Stimulated activated CD4-positive, alpha-beta T cell treated with anti-CD3 and anti-CD28 coated beads, Interleukin-1b, Interleukin-23, amount 100 ng/mL, for 48 hours (primary cell): ENCODE measurements at regions not wholly inside any gene's neighbourhood (a gene's known extent, or its start where the extent isn't known, plus 50 kb on each side); places are given as distances from the start of the nearest gene placed in this dataset.

Experiments used
- DNase-seq: peaks from one replicate; pipeline ENCODE4 v3.0.0-alpha.2; 2020

DNA sequence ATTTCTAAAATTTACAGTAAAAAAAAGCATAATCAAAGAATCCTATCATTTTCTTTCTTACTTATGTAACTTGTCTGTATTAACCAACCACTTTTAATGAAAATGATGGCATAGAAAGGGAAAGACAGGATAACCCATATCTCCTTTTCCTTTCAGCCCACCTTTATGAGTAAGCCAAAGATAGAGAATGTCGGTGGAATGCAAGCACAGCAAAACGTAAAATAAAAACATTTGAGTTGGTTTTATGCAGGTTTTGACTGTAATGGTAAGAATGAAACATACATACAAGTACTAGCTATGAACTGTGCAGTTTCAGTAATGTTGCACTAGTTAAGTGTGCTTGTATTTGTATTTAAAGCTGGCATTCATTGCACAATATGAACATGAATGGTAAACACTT lies 360.3 kb downstream of the FOXG1 start:
- DNase-seq: no peak

GRCh38 chr14:29140016-29140415 lies 373.4 kb downstream of the FOXG1 start:
- no peak for DNase-seq

DNA sequence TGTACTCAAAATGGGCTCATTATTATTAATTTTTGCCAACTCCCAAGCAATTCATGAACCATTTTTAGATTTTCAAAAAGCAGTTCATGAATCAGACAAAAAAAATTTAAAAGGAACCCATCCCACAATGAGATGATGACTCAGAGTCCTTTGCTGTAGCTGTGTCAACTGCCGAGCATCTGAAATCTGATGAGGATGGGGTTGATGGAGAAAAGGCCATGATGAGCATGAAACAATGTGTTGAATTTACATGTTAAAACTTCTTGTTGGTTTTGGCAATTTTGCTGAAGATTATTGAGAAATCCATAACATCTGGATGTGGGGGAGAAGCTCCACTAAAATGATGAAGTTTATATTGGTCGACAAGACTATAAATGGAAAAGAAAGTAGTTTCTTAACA lies 378.0 kb downstream of the FOXG1 start:
- no peak for DNase-seq

- DNase-seq: no peak
Measured at GRCh38 chr14:29148221-29148620, 381.6 kb downstream of the FOXG1 start.

DNA sequence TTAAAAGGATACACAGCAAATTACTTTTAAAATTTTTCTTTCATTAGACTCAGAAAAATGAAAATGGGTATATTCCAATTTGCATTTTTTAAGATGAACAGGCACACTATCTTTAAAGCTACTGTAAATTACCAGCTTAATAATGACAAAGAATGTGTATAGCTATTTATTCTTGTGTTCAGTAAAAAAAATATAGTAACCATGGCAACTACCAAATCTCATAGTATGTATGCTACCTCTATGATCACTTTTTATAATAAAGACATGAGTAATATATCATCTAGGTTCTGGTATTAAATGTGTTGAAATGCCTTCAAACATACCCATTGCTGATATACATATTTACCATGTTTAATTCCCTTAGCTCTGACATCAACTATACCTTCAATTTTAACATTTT lies 383.2 kb downstream of the FOXG1 start:
- no peak for DNase-seq

GRCh38 chr14:29150659-29151058 lies 384.1 kb downstream of the FOXG1 start:
- DNase-seq: no peak

DNA sequence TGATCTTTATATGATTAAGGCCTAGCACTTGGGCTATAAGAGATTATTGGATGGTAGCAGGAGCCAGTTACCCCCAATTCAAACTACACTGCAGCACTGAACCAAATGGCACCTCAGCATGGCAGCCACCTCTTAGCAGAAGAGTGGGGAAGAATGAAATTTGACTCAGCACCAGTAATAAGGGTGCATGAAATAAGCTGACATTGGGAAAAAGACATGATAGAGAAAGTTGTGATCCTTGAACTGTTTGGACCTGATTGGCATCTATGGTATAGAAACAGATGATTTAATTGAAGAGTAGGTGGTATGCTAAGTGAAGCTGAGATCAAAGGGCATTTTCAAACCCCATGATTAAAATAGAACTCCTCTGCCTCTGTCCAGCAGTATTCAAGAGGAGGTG lies 389.5 kb downstream of the FOXG1 start:
- no peak for DNase-seq

GRCh38 chr14:29161593-29161992 lies 395.0 kb downstream of the FOXG1 start:
- DNase-seq: no peak

DNA sequence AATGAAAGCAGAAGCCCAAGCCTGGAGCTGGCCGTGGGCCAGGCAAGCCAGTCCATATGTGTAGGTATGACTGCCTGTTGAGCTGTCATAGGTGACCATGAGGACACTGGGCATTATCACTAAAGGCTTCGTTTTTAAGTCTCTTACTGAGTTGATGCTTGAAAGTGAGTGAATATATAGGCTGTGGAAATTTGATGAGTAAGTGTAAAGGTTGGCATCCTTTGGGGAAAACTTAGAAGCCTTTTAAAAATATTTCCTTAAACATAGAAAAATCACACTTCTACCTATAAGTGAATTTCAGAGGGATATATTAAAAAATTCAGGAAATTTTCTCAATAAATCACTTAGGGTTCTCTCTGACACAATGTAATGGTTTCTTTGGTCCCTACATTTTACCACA lies 396.5 kb downstream of the FOXG1 start:
- DNase-seq: no peak

GRCh38 chr14:29165431-29165830 lies 398.8 kb downstream of the FOXG1 start:
- no peak for DNase-seq

DNA sequence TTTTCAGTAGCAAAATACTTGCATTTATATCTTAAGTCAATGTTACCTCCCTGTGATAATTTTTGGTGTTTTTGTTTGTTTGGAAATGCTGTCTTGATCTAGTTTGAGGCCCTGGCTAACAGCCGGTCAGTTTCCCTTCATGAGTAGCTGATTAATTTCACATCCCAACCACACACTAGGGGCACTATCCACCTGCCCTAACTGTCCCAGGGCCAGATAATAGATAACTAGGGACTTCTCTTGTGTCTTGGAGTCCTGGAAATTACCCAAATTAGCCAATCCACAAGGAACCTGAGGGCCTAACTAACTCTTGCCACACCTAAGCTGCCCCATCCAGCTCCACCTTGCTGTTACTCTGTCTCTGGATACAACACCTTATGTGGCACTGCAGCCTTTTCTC lies 399.9 kb downstream of the FOXG1 start:
- no peak for DNase-seq

GRCh38 chr14:29168149-29168548 lies 401.6 kb downstream of the FOXG1 start:
- DNase-seq: no peak

DNA sequence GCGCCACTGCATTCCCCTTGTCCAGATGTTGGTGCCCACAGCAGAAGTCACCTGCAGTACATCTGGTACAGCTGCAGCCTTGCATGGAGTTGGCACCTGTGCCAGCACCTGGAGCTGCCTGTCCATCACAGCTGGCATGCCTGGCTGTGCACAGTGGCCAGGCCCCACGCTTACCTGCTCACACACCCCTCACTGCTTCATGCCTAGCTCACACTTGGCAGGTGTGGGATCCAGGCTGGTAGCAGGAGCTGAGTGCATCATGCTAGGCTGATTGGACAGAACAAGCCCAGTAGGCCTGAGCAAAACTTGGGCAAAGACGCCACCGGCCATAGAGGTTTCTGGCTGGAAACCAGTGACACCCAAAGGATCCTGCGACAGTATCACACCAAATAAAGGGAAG lies 402.8 kb downstream of the FOXG1 start:
- DNase-seq: no peak

GRCh38 chr14:29175706-29176105 lies 409.1 kb downstream of the FOXG1 start:
- no peak for DNase-seq

DNA sequence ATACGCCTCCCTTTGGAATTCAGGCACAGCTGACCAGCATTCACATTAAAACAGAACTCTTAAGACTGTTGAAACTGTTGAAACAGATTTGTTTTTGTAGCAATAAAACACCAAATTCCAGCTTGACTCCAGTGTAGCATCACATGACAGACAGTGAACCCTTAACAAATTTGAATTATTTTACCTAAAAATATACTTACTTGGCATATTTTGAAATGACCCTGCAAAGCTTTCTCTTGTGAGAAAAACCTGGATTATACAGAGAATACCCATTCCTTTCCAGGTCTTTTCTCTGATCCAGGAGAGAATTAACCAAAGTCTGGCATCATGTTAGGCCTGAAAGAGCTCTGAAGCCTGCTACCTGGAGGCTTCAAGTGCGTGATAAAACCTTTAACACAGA lies 410.3 kb downstream of the FOXG1 start:
- no peak for DNase-seq

GRCh38 chr14:29178971-29179370 lies 412.4 kb downstream of the FOXG1 start:
- no peak for DNase-seq

DNA sequence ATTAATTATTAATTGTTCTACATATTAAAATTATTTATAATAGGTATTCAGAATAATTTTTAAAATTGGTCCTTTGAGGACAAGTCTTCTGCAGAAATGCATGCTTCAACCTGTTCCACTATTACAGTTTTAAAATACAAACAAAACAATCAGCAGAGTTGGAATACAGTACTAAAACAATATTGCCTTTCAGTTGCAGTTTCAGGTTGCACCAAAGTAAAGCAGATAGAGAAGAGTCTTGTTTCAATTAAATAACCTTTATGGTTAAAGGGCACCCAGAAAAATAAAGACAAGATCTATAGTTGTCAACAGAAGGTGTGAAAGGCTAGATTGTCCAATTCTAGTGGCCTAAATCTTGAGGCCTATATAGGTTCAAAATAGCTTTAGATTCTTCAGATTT lies 424.5 kb downstream of the FOXG1 start:
- DNase-seq: no peak

DNA sequence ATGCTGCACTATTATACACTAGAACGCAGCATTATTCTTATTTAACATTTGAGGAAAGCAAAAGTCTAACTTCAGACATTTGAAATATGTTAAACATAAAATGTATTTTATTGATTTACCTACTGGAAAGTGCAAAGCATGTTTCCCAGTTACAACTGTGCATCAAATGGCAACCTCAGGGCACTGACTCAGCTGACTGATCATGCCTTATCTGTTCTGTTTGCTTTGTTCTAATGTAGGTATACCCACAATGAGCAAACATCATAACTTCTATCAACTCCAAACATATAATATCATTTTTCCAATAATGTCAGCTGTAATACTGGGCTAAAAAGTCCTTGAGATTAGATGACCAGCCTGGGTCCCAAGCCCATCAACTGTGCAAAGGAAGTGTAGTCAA lies 431.0 kb downstream of the FOXG1 start:
- DNase-seq: no peak

GRCh38 chr14:29205658-29206057 lies 439.1 kb downstream of the FOXG1 start:
- DNase-seq: no peak

- DNase-seq: no peak
Measured at GRCh38 chr14:29215853-29216252, 449.3 kb downstream of the FOXG1 start.

DNA sequence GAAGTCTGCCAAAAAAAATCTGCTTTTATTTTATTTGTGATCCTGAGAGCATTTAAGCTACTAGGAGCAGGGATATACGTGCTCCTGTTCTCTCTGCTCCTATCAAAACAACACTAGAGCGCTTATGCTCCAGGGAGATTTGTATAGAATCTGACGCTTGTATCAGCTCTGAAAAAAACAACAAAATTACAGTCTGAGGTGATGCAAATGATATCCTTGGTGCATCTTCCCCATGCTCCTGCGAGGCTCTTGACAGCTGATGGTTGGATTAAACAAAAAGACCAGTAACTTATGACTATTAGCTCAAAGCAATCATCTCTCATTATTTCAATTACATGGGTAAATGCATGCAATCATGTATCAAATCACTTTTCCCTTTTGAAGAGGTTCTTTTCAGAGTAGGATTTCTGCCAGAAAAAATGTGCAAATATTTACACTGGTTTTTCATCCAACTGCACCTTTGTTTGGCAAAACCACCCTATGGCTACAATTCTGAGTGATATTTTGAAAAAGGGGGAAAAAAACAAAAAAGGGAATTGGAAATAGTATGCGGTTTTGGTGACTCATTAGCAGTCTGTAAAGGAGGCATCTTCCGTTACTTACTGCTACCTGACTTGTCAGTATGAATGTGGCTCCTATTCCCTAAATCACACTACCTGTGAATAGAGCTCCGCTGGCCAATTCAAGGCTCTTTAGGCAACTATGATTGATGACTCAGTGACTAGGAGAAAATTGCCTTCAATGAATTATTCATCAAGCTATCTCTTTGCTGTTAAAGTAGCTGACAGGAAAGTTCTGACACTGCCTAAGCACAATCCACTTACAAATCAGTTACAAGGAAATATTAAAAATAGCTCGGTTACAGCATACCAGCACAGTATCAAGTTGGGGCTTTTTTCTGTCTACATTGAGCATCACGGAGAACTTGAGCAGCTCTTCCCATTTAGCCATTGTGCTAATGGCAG lies 450.0 kb downstream of the FOXG1 start:
- DNase-seq: no peak

DNA sequence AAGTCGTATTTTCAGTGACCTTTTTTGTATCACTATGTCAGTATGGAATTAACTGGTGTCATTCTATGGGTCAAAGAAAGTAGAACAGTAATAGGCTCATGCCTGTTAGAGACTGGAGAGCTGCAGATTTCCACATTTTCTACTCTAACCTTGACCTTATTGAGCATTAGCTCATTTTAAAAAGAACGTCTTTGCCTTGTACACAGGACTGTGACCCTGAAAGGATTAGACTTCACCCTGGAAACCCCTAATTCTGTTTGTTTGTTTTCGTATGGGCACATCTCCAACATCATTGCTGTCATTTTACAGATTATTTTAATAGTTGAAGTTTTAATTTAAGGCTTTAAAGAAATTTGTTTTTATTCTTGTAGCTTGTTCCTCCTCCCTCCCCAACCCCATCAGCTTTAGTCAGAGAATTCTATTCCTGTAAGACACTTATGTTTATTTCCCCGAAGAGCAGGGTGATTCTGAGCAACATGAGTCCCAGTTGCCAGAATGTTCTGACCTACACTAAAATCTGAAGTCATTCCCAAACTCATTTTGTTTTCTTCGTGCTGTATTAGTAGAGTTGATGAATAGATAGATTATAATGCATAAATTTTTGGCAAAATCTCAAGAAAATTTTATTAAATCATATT lies 451.3 kb downstream of the FOXG1 start:
- DNase-seq: no peak

- DNase-seq: no peak
Measured at GRCh38 chr14:29220072-29220471, 453.5 kb downstream of the FOXG1 start.

GRCh38 chr14:29220566-29220965 lies 454.0 kb downstream of the FOXG1 start:
- no peak for DNase-seq

GRCh38 chr14:29222006-29222405 lies 455.4 kb downstream of the FOXG1 start:
- DNase-seq: no peak
